Endothelial cell of umbilical vein (primary cell): ENCODE measurements at regions not wholly inside any gene's neighbourhood (a gene's known extent, or its start where the extent isn't known, plus 50 kb on each side); places are given as distances from the start of the nearest gene placed in this dataset.

Experiments used
- BruUV-seq: library from RNA; stranded (reverse); fragments of 400-500 nt; replicated peaks from 2 replicates; lab custom pipeline; 2021; lab: Mats Ljungman, UMichigan
- CTCF ChIA-PET: fragments of 300-600, 350-600 bp; sonication (Branson Sonifier 250); formaldehyde crosslinking; loops from one replicate; lab custom pipeline; 2021; ENCODE audit warnings: antibody characterized with exemption, inconsistent platforms; lab: Charles Lee
- POLR2A ChIA-PET: fragments of 300-600, 350-600 bp; sonication (Branson Sonifier 250); formaldehyde crosslinking; loops from one replicate; lab custom pipeline; 2021; ENCODE audit warnings: antibody characterized with exemption, inconsistent platforms; lab: Charles Lee
- DNase-seq: peaks from one replicate; pipeline ENCODE4 v3.0.0-alpha.2; 2011; ENCODE audit warnings: low read depth, low spot score
- FAIRE-seq: peaks from 2 replicates; lab custom pipeline; 2011; peaks lifted over from hg19 to GRCh38; lab: Jason Lieb, UNC
- H2AFZ ChIP-seq: 2 replicates; pipeline ENCODE4 v1.6.0; 2012; ENCODE audit warnings: low read depth, low read length, control low read depth, inconsistent platforms
- H3K27ac ChIP-seq: 2 replicates; pipeline ENCODE4 v1.5.1; 2011; ENCODE audit warnings: low read depth, mild to moderate bottlenecking, control low read depth, low read length, moderate library complexity; ENCODE audit not compliant: insufficient read depth
- H3K27me3 ChIP-seq, 2 experiments: 2 replicates each; pipeline versions ENCODE4 v1.6.0 to v1.6.1; 2011; ENCODE audit warnings: low read length in 2 of 2, mixed read lengths in 1 of 2; ENCODE audit not compliant: control insufficient read depth in 2 of 2, insufficient read depth in 2 of 2
- H3K36me3 ChIP-seq, 2 experiments: 2 replicates in 1 of 2; 3 replicates in 1 of 2; pipeline ENCODE4 v1.5.1; 2011; ENCODE audit warnings: low read length in 2 of 2, mild to moderate bottlenecking in 1 of 2, moderate library complexity in 1 of 2; ENCODE audit not compliant: control insufficient read depth in 2 of 2, insufficient read depth in 2 of 2; ENCODE audit errors: extremely low read depth in 1 of 2
- H3K4me1 ChIP-seq: 3 replicates; pipeline ENCODE4 v1.5.1; 2011; ENCODE audit warnings: mild to moderate bottlenecking, low read length; ENCODE audit not compliant: control insufficient read depth, insufficient read depth; ENCODE audit errors: extremely low read depth
- H3K4me2 ChIP-seq: 2 replicates; pipeline ENCODE4 v1.6.1; 2011; ENCODE audit warnings: low read length, control low read depth, mixed read lengths; ENCODE audit not compliant: insufficient read depth
- H3K4me3 ChIP-seq, 3 experiments: fragments of 200-600 bp in 1 of 3; sonication (generic), shearing (Covaris generic) in 1 of 3; replicated peaks in 1 of 3; 2 replicates each; pipeline ENCODE4 v1.5.1; 2011 to 2016; ENCODE audit warnings: control low read depth in 3 of 3, low read length in 3 of 3, mild to moderate bottlenecking in 2 of 3, inconsistent platforms in 1 of 3, low read depth in 1 of 3, moderate library complexity in 1 of 3; ENCODE audit not compliant: insufficient read depth in 1 of 3
- H3K79me2 ChIP-seq: 2 replicates; pipeline ENCODE4 v1.6.0; 2012; ENCODE audit warnings: low read length, inconsistent platforms; ENCODE audit not compliant: control insufficient read depth, insufficient read depth
- H3K9ac ChIP-seq: replicated peaks from 2 replicates; pipeline ENCODE3; 2011; ENCODE audit warnings: low read length, control low read depth; ENCODE audit not compliant: insufficient read depth; ENCODE audit errors: extremely low read depth
- H3K9me1 ChIP-seq: replicated peaks from 3 replicates; pipeline ENCODE4 v1.6.0; 2011; ENCODE audit warnings: mild to moderate bottlenecking, low read length; ENCODE audit not compliant: control insufficient read depth, insufficient read depth; ENCODE audit errors: extremely low read depth
- H3K9me3 ChIP-seq: replicated peaks from 2 replicates; pipeline ENCODE4 v1.5.1; 2012; ENCODE audit warnings: low read length, inconsistent platforms; ENCODE audit not compliant: control insufficient read depth, insufficient read depth
- H4K20me1 ChIP-seq: replicated peaks from 2 replicates; pipeline ENCODE3; 2011; ENCODE audit warnings: mild to moderate bottlenecking, low read length; ENCODE audit not compliant: control insufficient read depth, insufficient read depth; ENCODE audit errors: extremely low read depth
- CTCF ChIP-seq, 2 donors: IDR thresholded peaks; 1 replicate in 1 of 2; 2 replicates in 1 of 2; pipeline ENCODE4 v1.5.1; 2011; ENCODE audit warnings: low read length in 2 of 2, mild to moderate bottlenecking in 2 of 2, moderate library complexity in 2 of 2, control low read depth in 1 of 2, inconsistent platforms in 1 of 2, low read depth in 1 of 2; ENCODE audit not compliant: insufficient read depth in 1 of 2; ENCODE audit errors: extremely low read depth in 1 of 2
- EZH2 ChIP-seq: IDR thresholded peaks from 2 replicates; pipeline ENCODE4 v1.6.1; 2012; ENCODE audit warnings: borderline replicate concordance, low read depth, mild to moderate bottlenecking, moderate library complexity, low read length, inconsistent platforms; ENCODE audit not compliant: severe bottlenecking
- FOS ChIP-seq: IDR thresholded peaks from 2 replicates; pipeline ENCODE4 v1.6.1; 2011; ENCODE audit warnings: mild to moderate bottlenecking, low read length, moderate library complexity, borderline replicate concordance; ENCODE audit not compliant: insufficient read depth
- GATA2 ChIP-seq: IDR thresholded peaks from 2 replicates; pipeline ENCODE4 v1.7.0; 2011; ENCODE audit warnings: low read depth, mild to moderate bottlenecking, moderate library complexity, mixed read lengths, low read length; ENCODE audit not compliant: insufficient read length, insufficient read depth
- JUN ChIP-seq: IDR thresholded peaks from 2 replicates; pipeline ENCODE4 v1.6.1; 2011; ENCODE audit warnings: borderline replicate concordance, low read depth; ENCODE audit not compliant: insufficient read length, insufficient read depth
- MAX ChIP-seq: IDR thresholded peaks from 2 replicates; pipeline ENCODE4 v1.6.1; 2011; ENCODE audit not compliant: insufficient read depth, insufficient read length
- MYC ChIP-seq: IDR thresholded peaks from one replicate; pipeline ENCODE4 v1.6.1; 2011; ENCODE audit warnings: mild to moderate bottlenecking, low read depth, low read length
- POLR2A ChIP-seq: IDR thresholded peaks from 2 replicates; pipeline ENCODE4 v1.6.1; 2012; ENCODE audit warnings: low read depth, mild to moderate bottlenecking, control low read depth, low read length
- POLR2AphosphoS5 ChIP-seq: IDR thresholded peaks from 2 replicates; pipeline ENCODE4 v1.6.1; 2012; ENCODE audit warnings: low read depth, mild to moderate bottlenecking, control low read depth, low read length, moderate library complexity; ENCODE audit not compliant: insufficient read depth
- dilution Hi-C: fragments of 300-500 bp; cut with MboI; formaldehyde crosslinking; loops from one replicate; pipeline ENCODE4 v1.15.0; 2019; ENCODE audit warnings: low sequenced_read_pairs; ENCODE audit not compliant: extremely low pct_ligation_motif_present
- intact Hi-C: fragments of 100-400 bp; cut with micrococcal nuclease; formaldehyde crosslinking; loops from one replicate; pipeline ENCODE4 v1.10.0; 2022

- Histone ChIP-seq H3K27me3 (no peaks in the 10 kb centered on the region), H3K4me3 (no peak overlapping the region), H3K27ac (no peak overlapping the region), H4K20me1 (no peaks in the 10 kb centered on the region), H3K4me2 (no peak overlapping the region), H3K9me1 (no peaks in the 10 kb centered on the region), H3K9me3 (no peaks in the 10 kb centered on the region), H3K79me2 (no peaks in the 10 kb centered on the region), H3K9ac (no peak overlapping the region), H2AFZ (no peak overlapping the region), H3K4me1 (peaks cover 11% of the 10 kb centered on the region), H3K36me3 (no peaks in the 10 kb centered on the region)
- DNase-seq (no peak), FAIRE-seq (no peak)
- intact Hi-C loops (no loop called here), dilution Hi-C loops (no loop called here)
- POLR2A ChIA-PET = no interaction called here
- CTCF ChIA-PET = no interaction called here
- TF ChIP-seq JUN (no peak), FOS (no peak), GATA2 (no peak), CTCF (IDR thresholded peaks at IDR 0.05; ENCODE audit: extremely low read depth in 1 of 2, insufficient read depth in 1 of 2, low read depth in 1 of 2, low read length in 2 of 2) (no peak), MAX (no peak)
- BruUV-seq = no TSS peak
Observed at GRCh38 chr7:32661929-32662328, 166.6 kb downstream of the AVL9 start.

- no peak overlapping the region for H2AFZ ChIP-seq
- H4K20me1 ChIP-seq = no peaks in the 10 kb centered on the region
- ChIA-PET POLR2A (no interaction called here), CTCF (interaction anchor here (1.5 kb wide), 1 partner anchor 171 kb away, joined by 3 read pairs; the partner anchor contains the start of gene LSM5)
- dilution Hi-C loops = no loop called here
- no peak overlapping the region for H3K4me2 ChIP-seq
- no peaks in the 10 kb centered on the region for H3K9me1 ChIP-seq
- H3K9me3 ChIP-seq = no peaks in the 10 kb centered on the region
- no peaks in the 10 kb centered on the region for H3K27me3 ChIP-seq
- FAIRE-seq = no peak
- no peak overlapping the region for H3K27ac ChIP-seq
- H3K4me3 ChIP-seq = no peak overlapping the region
- no peaks in the 10 kb centered on the region for H3K36me3 ChIP-seq
- no peak for TF ChIP-seq GATA2
- no peak for TF ChIP-seq JUN
- no peak for TF ChIP-seq EZH2
- no peak for TF ChIP-seq MAX
- no peak for TF ChIP-seq POLR2A
- no peak for TF ChIP-seq POLR2AphosphoS5
- no peak for TF ChIP-seq CTCF (IDR thresholded peaks at IDR 0.05; ENCODE audit: extremely low read depth in 1 of 2, insufficient read depth in 1 of 2, low read depth in 1 of 2, low read length in 2 of 2)
- no peak for TF ChIP-seq MYC
- no peak for TF ChIP-seq FOS
- DNase-seq = no peak
- no peaks in the 10 kb centered on the region for H3K79me2 ChIP-seq
- H3K9ac ChIP-seq = no peak overlapping the region
- intact Hi-C loops = no loop called here
- peaks cover 11% of the 10 kb centered on the region for H3K4me1 ChIP-seq
- no TSS peak for BruUV-seq
Observed at GRCh38 chr7:32661501-32661900, 166.2 kb downstream of the AVL9 start.
